ENCODE measurements at regions not wholly inside any gene's neighbourhood (a gene's known extent, or its start where the extent isn't known, plus 50 kb on each side); places are given as distances from the start of the nearest gene placed in this dataset.
"Not testable (repeated sequence)": the region's sequence is repeated elsewhere in the genome, so short reads cannot be mapped to it uniquely, and the experiment has no call there.

- H3K27me3 ChIP-seq, result no peaks in the 10 kb centered on the region
- TF ChIP-seq, protein P1, sequence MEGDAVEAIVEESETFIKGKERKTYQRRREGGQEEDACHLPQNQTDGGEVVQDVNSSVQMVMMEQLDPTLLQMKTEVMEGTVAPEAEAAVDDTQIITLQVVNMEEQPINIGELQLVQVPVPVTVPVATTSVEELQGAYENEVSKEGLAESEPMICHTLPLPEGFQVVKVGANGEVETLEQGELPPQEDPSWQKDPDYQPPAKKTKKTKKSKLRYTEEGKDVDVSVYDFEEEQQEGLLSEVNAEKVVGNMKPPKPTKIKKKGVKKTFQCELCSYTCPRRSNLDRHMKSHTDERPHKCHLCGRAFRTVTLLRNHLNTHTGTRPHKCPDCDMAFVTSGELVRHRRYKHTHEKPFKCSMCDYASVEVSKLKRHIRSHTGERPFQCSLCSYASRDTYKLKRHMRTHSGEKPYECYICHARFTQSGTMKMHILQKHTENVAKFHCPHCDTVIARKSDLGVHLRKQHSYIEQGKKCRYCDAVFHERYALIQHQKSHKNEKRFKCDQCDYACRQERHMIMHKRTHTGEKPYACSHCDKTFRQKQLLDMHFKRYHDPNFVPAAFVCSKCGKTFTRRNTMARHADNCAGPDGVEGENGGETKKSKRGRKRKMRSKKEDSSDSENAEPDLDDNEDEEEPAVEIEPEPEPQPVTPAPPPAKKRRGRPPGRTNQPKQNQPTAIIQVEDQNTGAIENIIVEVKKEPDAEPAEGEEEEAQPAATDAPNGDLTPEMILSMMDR (IDR thresholded peaks at IDR 0.05), result no peak
- H3K4me1 ChIP-seq (ENCODE audit: control insufficient read depth in 1 of 2, insufficient read depth in 1 of 2, low read depth in 1 of 2, low read length in 1 of 2), result no peaks in the 10 kb centered on the region
- no peak overlapping the region for H3K4me3 ChIP-seq (ENCODE audit: low read depth in 1 of 2, low read length in 1 of 2)
- no peak overlapping the region for H3K27ac ChIP-seq
- H3K9me3 ChIP-seq, result no peaks in the 10 kb centered on the region
- H3K36me3 ChIP-seq, result no peaks in the 10 kb centered on the region
Observed at GRCh38 chr20:30963591-30963990, 293.9 kb upstream of the DEFB115 start.

DNA sequence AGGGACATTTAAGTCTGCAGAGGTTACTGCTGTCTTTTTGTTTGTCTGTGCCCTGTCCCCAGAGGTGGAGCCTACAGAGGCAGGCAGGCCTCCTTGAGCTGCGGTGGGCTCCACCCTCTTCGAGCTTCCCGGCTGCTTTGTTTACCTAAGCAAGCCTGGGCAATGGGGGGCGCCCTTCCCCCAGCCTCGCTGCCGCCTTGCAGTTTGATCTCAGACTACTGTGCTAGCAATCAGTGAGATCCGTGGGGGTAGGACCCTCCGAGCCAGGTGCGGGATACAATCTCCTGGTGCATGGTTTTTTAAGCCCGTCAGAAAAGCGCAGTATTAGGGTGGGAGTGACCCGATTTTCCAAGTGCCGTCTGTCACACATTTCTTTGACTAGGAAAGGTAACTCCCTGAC lies 281.6 kb upstream of the DEFB115 start:
- not testable (repeated sequence) for H3K9me3 ChIP-seq; H3K4me1 ChIP-seq (ENCODE audit: control insufficient read depth in 1 of 2, insufficient read depth in 1 of 2, low read depth in 1 of 2, low read length in 1 of 2); H3K27me3 ChIP-seq; H3K27ac ChIP-seq; H3K4me3 ChIP-seq (ENCODE audit: low read depth in 1 of 2, low read length in 1 of 2); H3K36me3 ChIP-seq

GRCh38 chr20:30985386-30985785 lies 272.1 kb upstream of the DEFB115 start:
- H3K36me3 ChIP-seq, result no peaks in the 10 kb centered on the region
- peaks cover 4% of the 10 kb centered on the region for H3K9me3 ChIP-seq
- no peaks in the 10 kb centered on the region for H3K4me1 ChIP-seq (ENCODE audit: control insufficient read depth in 1 of 2, insufficient read depth in 1 of 2, low read depth in 1 of 2, low read length in 1 of 2)
- no peak overlapping the region for H3K4me3 ChIP-seq (ENCODE audit: low read depth in 1 of 2, low read length in 1 of 2)
- TF ChIP-seq, protein P1 (IDR thresholded peaks at IDR 0.05), result no peak
- H3K27me3 ChIP-seq, result no peaks in the 10 kb centered on the region
- no peak overlapping the region for H3K27ac ChIP-seq
